NCI-H226 (cell line): ENCODE measurements at regions not wholly inside any gene's neighbourhood (a gene's known extent, or its start where the extent isn't known, plus 50 kb on each side); places are given as distances from the start of the nearest gene placed in this dataset.

Experiments
- DNase-seq: peaks from one replicate; pipeline ENCODE4 v3.0.0-alpha.2; 2015

DNA sequence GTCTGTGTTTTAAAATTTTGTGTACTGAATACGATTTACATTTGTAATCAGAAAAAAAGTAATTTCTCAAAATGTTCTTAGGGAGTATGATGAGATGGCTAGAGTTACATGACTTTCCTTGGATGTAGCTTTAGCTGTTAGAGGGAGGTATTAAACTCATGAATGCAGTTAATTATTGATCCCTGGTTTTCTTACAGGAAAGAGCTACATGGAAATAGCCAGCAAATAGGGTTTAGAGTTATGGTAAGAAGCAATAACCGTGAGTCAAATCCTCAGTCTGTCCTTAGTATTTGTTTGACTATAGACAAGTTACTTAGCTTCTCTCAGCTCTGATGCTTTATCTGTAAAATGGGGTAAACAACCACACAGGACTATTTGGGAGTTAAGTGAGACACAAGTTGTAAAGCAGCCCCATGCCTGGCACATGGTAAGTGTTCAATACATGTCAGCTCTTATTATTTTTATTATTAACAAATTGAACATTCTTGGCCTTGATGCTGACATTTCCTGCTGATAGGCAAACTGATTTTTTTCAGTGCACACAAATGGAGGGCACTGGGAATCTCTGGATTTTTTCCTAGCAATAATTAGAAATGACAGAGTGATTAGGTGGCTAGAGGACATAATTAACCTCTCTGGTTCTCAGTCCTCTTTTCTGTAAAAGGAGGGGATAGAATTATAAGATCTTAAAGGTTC, 204.5 kb upstream of the PHYHIPL start:
- DNase-seq, result no peak

GRCh38 chr10:58972576-58973234, 203.7 kb upstream of the PHYHIPL start:
- no peak for DNase-seq

GRCh38 chr10:58973235-58973595, 203.2 kb upstream of the PHYHIPL start:
- no peak for DNase-seq

GRCh38 chr10:58976254-58976653, 200.2 kb upstream of the PHYHIPL start:
- no peak for DNase-seq

DNA sequence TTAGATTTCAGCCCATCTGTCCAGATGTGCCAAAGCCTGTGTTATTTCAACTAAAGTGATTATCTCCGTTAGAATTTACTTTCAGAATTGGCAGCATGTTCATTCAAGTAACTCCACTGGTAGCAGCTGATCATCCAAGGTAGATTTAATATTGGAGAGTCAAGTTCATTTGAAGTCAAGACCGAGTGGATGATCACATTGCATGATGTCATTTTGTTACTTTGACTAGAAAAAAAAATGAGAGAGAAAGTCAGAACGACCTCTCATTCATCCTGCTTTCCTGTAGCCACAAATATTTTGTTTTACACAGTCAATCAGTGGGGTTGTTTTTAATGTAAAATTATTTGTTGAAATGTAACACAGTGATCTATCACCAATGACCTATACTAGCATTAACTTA, 196.7 kb upstream of the PHYHIPL start:
- DNase-seq, result no peak

DNA sequence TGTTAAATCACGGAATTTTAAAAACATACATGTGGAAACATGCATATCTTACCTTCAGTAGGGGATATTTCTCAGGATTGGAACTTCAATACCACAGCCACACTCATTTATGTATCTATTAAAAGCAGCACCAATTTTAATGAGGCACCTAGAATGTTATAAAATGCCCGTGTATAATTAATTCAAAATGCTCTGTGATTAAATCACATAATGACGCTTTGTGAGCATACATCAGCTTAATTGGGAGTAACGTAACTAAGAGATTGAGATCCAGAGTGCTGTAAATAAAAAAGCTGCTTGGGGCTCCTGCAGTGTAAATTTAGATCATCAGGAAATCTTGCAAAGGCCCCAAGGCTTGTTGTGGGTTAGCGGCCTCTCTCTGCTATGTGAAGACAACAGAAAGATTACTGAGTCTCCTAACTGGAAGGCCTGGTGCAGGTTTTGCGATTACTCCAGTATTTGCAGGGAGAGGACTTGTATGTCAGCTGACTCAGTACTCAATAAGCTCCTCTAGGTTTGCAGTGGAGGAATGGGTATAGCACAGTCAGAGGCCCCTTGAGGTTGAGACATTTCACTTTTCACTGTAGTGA, 195.5 kb upstream of the PHYHIPL start:
- DNase-seq, result no peak

DNA sequence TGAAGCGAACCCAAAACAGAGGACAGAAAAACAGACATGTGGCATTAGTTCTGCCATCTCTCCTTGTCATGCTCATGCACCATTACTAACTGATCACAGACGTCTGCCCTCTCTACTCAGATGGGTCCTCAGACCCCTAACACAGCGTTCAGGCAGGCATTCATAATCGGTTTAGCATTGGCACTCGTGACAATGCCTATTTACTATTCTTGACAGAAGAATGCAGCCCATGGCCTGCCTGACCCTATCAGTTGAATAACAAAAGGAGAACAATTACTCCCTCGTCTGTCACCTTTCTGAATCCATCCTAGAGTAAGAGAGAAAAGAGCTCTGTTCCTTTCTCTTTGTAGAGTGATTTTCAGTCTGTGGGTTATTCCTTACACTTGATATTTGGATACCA, 194.6 kb upstream of the PHYHIPL start:
- DNase-seq, result no peak

- no peak for DNase-seq
Measured at GRCh38 chr10:58982470-58983239, 193.8 kb upstream of the PHYHIPL start.

DNA sequence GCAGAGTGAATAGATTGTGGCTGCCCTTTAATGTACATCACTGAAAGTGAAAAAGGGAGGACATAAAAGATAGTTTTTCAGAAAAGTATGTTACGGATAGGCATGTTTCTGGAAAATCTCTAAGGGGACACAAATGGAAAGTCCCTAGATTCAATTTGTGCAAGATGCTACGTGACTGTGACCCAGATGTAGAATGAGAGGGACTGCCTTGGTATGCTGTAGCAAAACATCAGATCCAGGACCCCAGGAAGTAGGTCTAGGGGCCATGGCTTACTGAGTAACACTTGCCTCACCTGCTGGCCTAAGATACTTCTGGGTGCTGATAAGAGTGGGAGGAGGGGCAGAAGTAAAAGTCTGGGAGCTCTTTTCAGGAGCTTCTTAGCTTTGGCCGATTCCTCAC, 191.2 kb upstream of the PHYHIPL start:
- no peak for DNase-seq

DNA sequence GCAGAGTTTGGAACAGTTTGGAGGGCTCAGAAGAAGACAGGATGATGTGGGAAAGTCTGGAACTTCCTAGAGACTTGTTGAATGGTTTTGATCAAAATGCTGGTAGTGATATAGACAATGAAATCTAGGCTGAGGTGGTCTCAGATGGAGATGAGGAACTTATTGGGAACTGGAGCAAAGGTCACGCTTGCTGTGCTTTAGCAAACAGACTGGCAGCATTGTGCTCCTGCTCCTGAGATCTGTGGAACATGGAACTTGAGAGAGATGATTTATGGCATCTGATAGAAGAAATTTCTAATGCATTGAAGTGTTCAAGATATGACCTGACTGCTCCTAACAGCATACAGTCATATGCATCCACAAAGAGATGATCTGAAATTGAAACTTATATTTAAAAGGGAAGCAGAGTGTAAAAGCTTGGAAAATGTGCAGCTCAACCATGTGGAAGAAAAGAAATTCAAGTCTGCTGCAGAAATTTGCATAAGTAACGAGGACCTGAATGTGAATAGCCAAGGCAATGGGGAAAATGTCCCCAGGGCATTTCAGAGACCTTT, 186.9 kb upstream of the PHYHIPL start:
- no peak for DNase-seq

DNA sequence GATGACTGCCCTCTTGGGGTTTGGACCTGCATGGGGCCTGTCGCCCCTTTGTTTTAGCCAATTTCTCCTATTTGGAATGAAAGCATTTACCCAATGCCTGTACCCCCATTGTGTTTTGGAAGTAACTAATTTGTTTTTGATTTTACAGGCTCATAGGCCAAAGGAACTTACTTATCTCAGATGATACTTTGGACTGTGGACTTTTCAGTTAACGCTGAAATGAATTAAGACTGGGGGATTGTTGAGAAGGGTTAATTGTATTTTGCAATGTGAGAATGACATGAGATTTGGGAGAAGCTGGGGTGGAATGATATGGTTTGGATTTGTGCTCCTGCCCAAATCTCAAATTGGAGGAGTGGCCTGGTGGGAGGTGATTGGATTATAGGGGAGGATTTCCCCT, 185.8 kb upstream of the PHYHIPL start:
- DNase-seq, result no peak

DNA sequence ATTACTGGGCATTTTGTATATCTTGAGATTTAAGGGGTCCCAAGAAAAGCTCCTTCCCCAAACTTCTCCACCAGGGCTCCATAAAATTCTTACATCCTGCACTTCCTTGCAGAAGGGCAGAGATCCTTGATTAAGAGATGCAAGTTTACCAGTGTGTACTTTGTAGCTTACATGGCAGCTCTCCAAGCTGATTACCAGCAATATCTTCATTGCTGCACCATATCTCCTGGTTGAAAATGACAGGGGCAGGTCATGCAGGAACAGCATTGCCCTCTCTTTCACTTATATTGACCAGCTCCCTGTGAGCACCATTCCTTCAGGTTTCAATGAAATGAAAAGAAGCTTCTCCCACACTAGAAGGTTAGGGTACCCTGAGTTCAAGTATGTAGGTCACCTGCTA, 184.6 kb upstream of the PHYHIPL start:
- no peak for DNase-seq

DNA sequence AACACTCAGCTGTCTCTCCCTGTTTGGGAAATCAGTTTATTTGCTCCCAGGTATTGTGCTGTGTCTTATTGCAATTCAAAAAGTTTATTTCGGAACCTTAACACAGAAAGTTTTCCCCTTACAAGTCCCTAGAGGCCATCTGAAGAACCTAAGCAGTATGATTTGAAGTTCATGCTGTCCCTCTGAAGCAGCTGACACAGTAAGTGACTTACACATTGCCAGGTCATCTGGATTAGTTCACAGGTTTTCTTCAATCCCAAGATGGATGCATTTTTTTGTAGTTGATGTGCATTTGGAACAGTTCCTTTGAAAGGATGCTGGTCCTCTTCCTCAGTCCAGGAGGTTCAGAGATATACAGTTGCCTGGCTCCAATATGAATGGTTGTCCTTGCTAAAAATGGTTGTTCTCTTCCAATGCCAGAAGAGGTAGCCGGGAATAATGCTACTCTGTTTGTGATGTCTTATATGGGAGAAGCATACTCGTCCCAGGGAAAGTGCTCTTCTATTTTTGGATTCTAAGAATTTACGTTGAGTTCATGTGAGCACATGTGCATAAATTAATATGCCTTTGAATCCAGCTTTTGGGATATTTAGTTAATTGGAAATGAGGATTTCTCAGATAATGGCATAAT, 183.5 kb upstream of the PHYHIPL start:
- no peak for DNase-seq

DNA sequence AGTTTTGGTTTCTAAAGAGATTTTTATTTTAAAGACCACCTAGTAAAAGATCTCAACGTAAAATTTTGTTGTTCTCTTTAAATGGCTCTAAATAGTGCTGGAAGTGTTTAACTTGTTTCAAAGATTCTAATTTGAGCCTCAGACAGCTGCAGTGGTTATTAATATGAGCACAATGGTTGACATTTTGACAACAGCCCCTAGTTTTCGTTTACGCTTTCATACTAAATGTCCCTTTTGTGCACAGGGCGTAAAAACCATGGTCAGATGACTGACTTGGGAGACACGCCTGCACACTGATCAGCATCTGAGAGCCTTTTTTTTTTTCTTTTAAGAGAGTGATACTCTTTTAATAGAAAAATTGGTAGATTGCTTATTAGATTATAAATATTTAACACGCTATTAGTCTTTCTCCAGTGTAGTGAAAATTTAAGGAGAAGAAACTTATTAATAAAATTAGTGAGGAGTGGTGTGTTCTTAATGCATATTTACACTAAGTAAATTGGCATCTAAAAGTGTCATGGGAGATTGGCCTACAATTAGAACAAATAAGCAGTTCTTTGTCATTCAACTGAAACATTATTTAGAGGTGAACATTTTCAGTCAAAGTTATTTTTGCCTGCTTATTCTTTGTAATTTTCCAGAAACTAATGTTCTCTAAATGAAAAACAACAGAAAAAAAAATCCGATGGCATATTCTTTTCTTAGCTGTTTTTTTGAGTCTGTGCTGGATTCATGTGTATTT, 182.8 kb upstream of the PHYHIPL start:
- DNase-seq, result no peak

DNA sequence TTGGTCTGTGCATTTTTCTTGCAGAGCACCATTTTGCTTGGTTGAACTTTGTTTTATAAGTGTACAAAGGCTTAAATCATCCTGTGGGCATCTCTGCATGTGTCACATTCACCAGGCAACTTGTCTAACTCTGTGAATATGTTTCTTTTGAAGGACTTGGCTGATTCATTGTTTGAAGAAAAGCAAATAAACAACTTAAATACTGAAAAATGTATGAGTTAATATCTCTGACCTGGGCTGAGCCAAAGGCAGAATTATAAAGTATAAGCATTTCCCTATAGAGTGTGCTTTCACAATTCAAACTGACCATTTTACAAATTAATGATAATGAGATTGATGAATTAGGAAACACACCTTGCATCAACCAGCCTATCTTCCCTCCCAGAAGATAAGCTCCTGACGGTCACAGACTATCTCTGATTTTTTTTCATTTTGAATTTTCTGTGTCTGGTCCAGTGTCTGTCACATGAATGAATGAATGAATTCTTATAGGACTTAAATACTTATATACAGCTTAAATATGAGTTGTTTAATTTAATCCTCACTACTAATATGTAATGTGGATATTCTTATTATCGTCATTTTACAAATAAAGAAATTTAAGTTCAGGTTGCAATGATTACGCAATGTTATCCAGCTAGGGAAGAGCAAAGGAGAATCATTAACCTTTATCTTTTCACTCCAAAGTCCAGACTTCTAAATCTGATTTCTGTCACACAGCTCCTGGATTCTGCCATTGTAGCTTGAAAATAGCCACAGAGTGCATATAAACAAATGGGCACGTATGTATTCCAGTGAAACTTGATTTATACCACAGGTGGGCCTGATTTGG, 182.0 kb upstream of the PHYHIPL start:
- no peak for DNase-seq

- no peak for DNase-seq
Measured at GRCh38 chr10:58995058-58995596, 181.3 kb upstream of the PHYHIPL start.

DNA sequence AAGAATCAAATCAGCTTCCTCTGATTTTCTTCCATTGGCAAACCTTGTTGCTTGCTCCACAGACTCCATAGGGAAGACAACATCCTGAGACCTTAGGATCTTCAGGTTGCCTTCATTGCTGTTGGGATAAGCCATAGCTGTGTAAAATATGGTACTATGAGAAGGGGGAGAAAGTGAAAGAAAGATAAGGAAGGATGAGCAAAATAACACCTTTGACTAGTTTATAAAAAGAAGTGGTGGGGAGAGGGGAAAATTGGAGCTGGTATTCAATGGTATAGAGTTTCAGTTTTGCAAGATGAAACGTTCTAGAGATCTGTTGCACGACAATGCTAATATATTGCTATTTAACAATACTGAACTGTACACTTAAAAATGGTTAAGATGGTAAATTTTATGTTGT, 180.4 kb upstream of the PHYHIPL start:
- DNase-seq, result no peak

DNA sequence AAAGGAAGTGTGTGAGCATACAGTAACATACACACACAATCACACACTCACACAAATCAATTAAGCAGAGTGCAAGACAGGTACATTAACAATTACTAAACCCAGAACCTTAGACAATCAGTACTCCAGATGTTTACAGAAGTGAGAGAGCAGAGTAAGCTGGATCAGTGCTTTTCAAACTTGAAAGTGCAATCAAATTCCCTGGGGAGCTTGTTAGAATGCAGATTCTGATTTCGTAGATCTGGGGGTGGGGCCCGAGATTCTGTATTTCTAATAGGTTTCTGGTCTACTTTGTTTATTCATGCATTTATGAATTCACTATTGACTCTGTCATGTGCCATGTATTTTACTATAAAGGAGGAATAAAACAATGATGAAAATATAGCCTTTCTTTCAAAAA, 179.6 kb upstream of the PHYHIPL start:
- DNase-seq, result no peak

DNA sequence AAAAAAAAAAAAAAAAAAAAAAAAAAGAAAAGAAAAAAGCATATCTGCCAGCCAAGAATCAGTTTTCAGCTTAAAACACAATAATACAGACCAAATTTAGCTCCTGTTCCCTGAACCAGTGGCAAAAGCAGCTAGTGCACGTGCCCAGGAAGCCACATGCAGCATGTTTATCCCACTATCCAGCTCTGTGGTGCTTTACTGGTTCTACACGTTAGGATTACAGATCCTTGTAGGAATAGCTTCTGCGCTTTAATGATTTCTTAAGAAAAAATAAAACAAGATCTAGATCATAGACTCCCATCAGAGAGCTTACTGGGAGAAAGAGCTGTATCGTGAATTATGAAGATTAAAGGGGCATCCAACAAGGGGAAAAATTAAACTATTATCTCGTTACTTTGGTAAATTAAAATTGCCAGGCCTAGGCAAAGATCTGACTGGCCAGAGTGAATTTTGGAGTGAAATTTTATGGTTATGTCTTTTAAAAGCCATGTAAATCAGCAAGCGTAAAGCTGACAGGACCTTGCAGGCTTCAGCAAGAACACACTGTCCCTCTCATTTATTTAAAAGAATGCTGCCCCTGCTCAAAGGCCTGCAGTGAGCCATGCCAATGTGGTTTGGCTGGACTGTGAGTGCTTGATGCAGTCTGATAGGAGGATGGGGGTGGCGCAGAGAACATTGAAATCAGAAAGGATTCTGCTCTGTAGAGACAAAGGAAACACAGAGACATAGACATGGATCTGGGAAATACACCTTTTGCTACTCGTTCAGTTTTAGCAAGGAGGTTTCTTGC, 177.3 kb upstream of the PHYHIPL start:
- DNase-seq, result no peak

GRCh38 chr10:59000162-59000825, 176.1 kb upstream of the PHYHIPL start:
- DNase-seq, result no peak
